ENCODE measurements at regions not wholly inside any gene's neighbourhood (a gene's known extent, or its start where the extent isn't known, plus 50 kb on each side); places are given as distances from the start of the nearest gene placed in this dataset.

DNA sequence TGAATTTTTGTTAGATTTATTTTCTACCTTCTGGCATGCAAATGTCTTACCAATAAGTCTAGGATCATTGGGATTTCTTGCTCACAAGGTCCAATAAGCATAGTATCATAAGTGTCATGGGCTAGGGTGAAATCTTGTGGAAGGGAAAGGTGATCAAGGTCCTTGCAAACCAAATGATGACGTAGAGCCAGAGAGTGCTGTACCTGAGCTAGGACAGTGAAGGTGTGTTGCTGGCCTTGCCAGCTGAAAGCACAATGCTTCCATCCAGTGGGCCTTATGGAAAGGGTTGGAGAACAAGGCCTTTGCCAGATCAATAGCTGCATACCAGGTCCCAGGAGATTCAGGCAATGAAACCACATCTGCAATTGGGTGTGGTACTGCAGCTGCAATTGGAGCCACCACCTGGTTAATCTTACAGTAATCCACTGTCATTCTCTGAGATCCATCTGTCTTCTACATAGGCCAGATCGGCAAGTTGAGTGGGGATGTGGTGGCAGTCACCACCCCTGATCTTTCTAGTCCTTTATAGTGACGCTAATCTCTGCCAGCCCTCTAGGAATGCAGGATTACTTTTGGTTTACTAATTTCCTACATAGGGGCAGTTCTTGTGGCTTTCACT lies 208.9 kb upstream of the MYL2 start:
- no peak for DNase-seq (ENCODE audit: extremely low read depth, low read depth)
- TF ChIP-seq, protein P1, sequence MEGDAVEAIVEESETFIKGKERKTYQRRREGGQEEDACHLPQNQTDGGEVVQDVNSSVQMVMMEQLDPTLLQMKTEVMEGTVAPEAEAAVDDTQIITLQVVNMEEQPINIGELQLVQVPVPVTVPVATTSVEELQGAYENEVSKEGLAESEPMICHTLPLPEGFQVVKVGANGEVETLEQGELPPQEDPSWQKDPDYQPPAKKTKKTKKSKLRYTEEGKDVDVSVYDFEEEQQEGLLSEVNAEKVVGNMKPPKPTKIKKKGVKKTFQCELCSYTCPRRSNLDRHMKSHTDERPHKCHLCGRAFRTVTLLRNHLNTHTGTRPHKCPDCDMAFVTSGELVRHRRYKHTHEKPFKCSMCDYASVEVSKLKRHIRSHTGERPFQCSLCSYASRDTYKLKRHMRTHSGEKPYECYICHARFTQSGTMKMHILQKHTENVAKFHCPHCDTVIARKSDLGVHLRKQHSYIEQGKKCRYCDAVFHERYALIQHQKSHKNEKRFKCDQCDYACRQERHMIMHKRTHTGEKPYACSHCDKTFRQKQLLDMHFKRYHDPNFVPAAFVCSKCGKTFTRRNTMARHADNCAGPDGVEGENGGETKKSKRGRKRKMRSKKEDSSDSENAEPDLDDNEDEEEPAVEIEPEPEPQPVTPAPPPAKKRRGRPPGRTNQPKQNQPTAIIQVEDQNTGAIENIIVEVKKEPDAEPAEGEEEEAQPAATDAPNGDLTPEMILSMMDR (IDR thresholded peaks at IDR 0.05; ENCODE audit: low read depth, low read length, missing control alignments) = no peak
- H3K4me3 ChIP-seq (replicated peaks; ENCODE audit: low read depth, low read length) = no peak overlapping the region

DNA sequence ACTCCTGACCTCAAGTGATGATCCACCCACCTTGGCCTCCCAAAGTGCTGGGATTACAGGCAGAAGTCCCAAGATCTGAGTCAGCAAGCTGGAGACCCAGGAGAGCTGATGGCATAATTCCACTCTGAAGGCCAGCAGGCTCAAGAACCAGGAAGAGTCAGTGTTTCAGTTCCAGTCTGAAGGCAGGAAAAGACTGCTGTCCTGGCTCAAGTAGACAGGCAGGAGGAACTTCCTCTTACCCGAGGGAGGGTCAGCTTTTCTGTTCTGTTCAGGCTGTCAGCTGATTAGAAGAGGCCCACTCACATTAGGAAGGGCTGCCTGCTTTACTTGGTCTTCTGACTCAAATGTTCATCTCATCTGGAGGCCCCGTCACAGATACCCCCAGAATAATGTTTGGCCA lies 206.0 kb upstream of the MYL2 start:
- TF ChIP-seq, protein P1 (IDR thresholded peaks at IDR 0.05; ENCODE audit: low read depth, low read length, missing control alignments) = no peak
- no peak overlapping the region for H3K4me3 ChIP-seq (replicated peaks; ENCODE audit: low read depth, low read length)
- DNase-seq (ENCODE audit: extremely low read depth, low read depth) = no peak

DNA sequence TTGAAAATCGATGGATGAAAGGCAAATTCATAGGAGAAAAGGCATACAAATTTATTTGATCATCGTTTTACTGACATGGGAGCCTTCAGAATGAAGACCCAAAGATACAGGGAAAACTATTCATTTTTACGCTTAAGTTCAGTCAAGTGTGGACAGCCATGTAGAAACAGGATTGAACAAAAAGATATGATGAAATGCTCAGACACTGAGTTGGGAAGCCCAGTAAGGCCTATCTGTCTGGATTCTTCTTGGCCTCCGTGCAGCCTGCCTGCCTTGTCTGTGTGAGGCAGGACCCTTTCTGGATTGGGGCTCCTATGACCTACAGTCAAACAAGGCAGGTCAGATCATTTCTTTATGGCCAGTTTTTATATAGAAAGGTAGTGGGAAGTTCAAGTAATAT lies 203.8 kb upstream of the MYL2 start:
- TF ChIP-seq, protein P1 (IDR thresholded peaks at IDR 0.05; ENCODE audit: low read depth, low read length, missing control alignments) = no peak
- no peak overlapping the region for H3K4me3 ChIP-seq (replicated peaks; ENCODE audit: low read depth, low read length)
- DNase-seq (ENCODE audit: extremely low read depth, low read depth) = no peak

DNA sequence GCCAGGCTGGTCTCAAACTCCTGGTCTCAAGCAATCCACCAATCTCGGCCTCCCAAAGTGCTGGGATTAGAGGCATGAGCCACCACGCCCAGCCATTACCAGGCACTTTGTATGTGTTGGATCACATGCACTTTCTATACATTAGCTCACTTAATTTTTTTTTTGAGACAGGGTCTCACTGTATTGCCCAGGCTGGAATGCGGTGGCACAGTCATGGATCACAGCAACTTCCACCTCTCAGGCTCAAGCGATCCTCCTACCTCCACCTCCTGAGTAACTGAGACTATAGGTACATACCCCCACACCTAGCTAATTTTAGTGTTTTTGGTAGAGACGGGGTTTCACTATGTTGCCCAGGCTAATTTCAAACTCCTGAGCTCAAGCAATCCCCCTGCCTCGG lies 203.0 kb upstream of the MYL2 start:
- no peak for DNase-seq (ENCODE audit: extremely low read depth, low read depth)
- H3K4me3 ChIP-seq (replicated peaks; ENCODE audit: low read depth, low read length) = no peak overlapping the region
- TF ChIP-seq, protein P1 (IDR thresholded peaks at IDR 0.05; ENCODE audit: low read depth, low read length, missing control alignments) = no peak

DNA sequence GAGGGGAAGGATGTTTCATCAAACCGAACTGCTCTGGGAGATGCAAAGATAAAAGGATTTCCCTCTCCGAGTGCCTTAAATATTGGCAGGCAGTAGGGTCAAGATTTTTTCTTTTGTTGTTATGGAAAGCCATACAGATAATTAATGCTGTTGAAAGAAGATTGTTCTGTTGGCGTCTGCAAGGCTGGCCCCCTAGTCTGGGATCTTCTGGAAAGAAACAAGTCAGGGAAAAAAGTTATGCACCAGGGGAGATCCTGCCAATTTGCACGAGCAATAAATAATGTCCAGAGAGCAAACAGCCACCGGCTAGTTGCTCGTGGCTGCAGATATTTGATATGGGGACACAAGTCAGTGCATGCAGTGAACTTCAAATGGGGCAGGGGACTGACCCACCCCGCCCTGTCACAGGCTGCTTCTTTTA lies 202.1 kb upstream of the MYL2 start:
- DNase-seq (ENCODE audit: extremely low read depth, low read depth) = no peak
- no peak overlapping the region for H3K4me3 ChIP-seq (replicated peaks; ENCODE audit: low read depth, low read length)
- TF ChIP-seq, protein P1 (IDR thresholded peaks at IDR 0.05; ENCODE audit: low read depth, low read length, missing control alignments) = no peak

DNA sequence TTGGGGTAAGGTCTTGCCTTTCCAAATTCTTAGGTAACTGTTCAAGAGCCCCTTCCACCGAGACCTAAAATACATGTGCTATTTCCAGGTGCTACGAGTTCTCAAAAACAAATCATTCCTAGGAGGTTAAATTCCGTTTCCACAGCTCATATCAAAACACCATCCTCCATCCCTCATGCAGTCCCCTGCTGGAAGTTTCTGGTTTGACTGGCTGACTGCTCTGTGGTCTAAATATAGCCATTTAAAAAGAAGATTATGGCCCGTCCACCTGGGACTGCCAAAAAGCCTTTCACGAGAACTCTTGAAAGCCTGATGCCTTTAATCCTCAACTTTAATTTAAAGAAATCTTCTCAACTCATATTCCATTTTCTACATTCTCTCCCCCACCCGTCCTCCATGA lies 201.5 kb upstream of the MYL2 start:
- H3K4me3 ChIP-seq (replicated peaks; ENCODE audit: low read depth, low read length) = no peak overlapping the region
- TF ChIP-seq, protein P1 (IDR thresholded peaks at IDR 0.05; ENCODE audit: low read depth, low read length, missing control alignments) = no peak
- no peak for DNase-seq (ENCODE audit: extremely low read depth, low read depth)

DNA sequence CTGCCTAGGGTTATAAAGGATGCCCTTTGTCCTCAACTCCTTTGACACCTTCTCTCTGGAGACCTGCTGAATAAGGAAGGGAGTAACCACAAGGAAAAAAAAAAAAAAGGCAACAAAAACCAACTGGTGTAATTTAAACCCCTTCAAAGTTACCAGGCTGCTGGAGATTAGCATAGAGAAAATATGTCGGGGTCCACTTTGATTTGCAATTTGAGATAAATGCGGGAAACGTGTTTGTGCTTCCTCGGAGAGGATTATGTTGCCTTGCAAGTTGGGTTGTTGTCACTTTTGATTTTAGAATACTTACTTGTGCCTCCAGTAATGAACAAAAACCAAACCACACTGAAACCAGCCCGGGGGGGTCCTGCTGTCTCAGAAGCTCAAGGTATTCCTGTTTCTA lies 200.2 kb upstream of the MYL2 start:
- no peak for DNase-seq (ENCODE audit: extremely low read depth, low read depth)
- H3K4me3 ChIP-seq (replicated peaks; ENCODE audit: low read depth, low read length) = no peak overlapping the region
- TF ChIP-seq, protein P1 (IDR thresholded peaks at IDR 0.05; ENCODE audit: low read depth, low read length, missing control alignments) = no peak
